ENCODE measurements at regions not wholly inside any gene's neighbourhood (a gene's known extent, or its start where the extent isn't known, plus 50 kb on each side); places are given as distances from the start of the nearest gene placed in this dataset.

- DNase-seq (ENCODE audit: low spot score) = no peak
Observed at GRCh38 chr18:10210057-10210633, 244.3 kb upstream of the APCDD1 start.

- DNase-seq (ENCODE audit: low spot score) = no peak
Observed at GRCh38 chr18:10213526-10213925, 240.9 kb upstream of the APCDD1 start.

GRCh38 chr18:10215446-10215845 is 239.0 kb upstream of the APCDD1 start:
- no peak for DNase-seq (ENCODE audit: low spot score)

GRCh38 chr18:10216791-10217190 is 237.6 kb upstream of the APCDD1 start:
- no peak for DNase-seq (ENCODE audit: low spot score)

GRCh38 chr18:10217211-10217610 is 237.2 kb upstream of the APCDD1 start:
- DNase-seq (ENCODE audit: low spot score) = no peak

GRCh38 chr18:10225300-10225699 is 229.1 kb upstream of the APCDD1 start:
- DNase-seq (ENCODE audit: low spot score) = no peak

GRCh38 chr18:10226971-10227370 is 227.5 kb upstream of the APCDD1 start:
- no peak for DNase-seq (ENCODE audit: low spot score)

- DNase-seq (ENCODE audit: low spot score) = no peak
Observed at GRCh38 chr18:10228326-10228725, 226.1 kb upstream of the APCDD1 start.

GRCh38 chr18:10229458-10229857 is 225.0 kb upstream of the APCDD1 start:
- DNase-seq (ENCODE audit: low spot score) = no peak

- no peak for DNase-seq (ENCODE audit: low spot score)
Observed at GRCh38 chr18:10230072-10230471, 224.4 kb upstream of the APCDD1 start.

GRCh38 chr18:10231220-10231619 is 223.2 kb upstream of the APCDD1 start:
- DNase-seq (ENCODE audit: low spot score) = no peak

- no peak for DNase-seq (ENCODE audit: low spot score)
Observed at GRCh38 chr18:10232062-10232461, 222.4 kb upstream of the APCDD1 start.

GRCh38 chr18:10233082-10233875 is 221.2 kb upstream of the APCDD1 start:
- DNase-seq (ENCODE audit: low spot score) = no peak

- DNase-seq (ENCODE audit: low spot score) = no peak
Observed at GRCh38 chr18:10234281-10234680, 220.2 kb upstream of the APCDD1 start.

GRCh38 chr18:10234912-10235660 is 219.3 kb upstream of the APCDD1 start:
- no peak for DNase-seq (ENCODE audit: low spot score)

- no peak for DNase-seq (ENCODE audit: low spot score)
Observed at GRCh38 chr18:10235661-10235952, 218.8 kb upstream of the APCDD1 start.

GRCh38 chr18:10239103-10239502 is 215.3 kb upstream of the APCDD1 start:
- no peak for DNase-seq (ENCODE audit: low spot score)

GRCh38 chr18:10239991-10240634 is 214.3 kb upstream of the APCDD1 start:
- no peak for DNase-seq (ENCODE audit: low spot score)

- no peak for DNase-seq (ENCODE audit: low spot score)
Observed at GRCh38 chr18:10240973-10241372, 213.5 kb upstream of the APCDD1 start.

- no peak for DNase-seq (ENCODE audit: low spot score)
Observed at GRCh38 chr18:10241579-10241978, 212.9 kb upstream of the APCDD1 start.

- DNase-seq (ENCODE audit: low spot score) = no peak
Observed at GRCh38 chr18:10242936-10243680, 211.3 kb upstream of the APCDD1 start.

Measured in mesenteric fat pad (tissue), 1 donor.